GM18907 (cell line): ENCODE measurements at regions not wholly inside any gene's neighbourhood (a gene's known extent, or its start where the extent isn't known, plus 50 kb on each side); places are given as distances from the start of the nearest gene placed in this dataset.

Experiments
- ATAC-seq: cut with Tn5 transposase; IDR thresholded peaks from one replicate; pipeline ENCODE4 v1.9.1; 2021; ENCODE audit warnings: mild to moderate bottlenecking, moderate library complexity; ENCODE audit not compliant: unreplicated experiment

DNA sequence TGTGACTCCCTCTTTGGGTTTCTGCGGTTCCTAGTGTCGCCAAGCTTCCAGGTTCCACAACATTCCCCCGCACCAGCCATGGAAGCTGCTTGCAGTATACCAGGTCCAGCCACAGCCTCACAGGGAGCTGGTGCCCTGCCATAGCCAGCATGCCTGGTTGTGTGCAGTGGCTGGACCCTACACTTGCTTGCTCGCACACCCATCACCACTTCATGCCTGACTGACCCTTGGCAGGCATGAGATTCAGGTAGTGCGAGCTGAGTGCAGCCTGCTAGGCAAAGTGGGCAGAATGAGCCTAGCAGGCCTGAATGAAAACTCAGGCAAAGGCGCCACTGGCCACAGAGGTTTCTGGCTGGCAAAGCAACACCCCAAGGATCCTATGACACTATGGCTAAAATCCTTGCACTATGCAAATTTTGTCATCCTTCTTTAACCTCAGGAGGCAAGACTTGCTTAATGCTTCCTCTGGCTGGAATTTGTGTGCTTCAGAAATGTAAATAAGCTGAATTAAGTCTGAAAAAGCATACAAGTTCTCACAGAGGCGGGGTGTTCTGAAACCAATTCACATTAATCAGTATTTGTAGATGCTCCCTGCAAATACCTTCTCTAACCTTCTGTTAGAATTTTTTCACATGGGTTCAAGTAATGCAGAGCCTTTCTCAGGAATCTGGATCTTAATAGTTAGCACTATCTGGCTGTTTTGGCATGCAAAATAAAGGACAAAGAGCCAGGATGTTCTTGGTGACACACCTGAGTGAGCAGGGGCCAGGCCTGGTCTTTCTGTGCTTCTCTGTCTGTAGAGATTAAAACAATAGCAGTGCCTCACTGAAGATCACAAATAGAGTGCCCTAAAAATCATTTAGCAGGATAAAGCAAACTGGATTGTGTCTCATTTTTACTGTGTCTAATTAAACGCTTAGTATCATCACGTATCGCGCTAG is 256.9 kb downstream of the GPATCH2 start:
- peak; percentile 50 for ATAC-seq

- ATAC-seq = no peak
Measured at GRCh38 chr1:217372049-217372970, 258.6 kb downstream of the GPATCH2 start.

- ATAC-seq = no peak
Measured at GRCh38 chr1:217370757-217371156, 260.1 kb downstream of the GPATCH2 start.

DNA sequence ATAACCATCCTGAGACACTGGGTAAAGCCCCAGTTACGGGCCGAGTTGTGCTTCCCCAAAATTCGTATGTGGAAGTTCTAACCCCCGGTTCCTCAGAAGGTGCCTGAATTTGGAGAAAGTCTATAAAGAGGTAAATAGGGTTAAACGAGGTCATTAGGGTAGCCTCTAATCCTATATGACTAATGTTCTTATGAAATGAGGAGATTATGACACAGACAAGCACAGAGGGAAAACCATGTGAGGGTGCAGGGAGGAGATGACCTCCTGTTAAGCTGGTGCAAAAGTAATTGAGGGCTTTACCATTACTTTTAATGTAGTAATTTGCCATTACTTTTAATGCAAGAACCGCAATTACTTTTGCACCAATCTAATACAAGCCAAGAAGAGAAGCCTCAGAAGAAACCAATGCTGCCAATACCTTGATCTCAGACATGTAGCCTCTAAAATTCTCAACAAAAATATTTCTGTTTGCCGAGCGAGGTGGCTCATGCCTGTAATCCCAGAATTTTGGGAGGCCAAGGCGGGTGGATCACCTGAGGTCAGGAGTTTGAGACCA is 260.8 kb downstream of the GPATCH2 start:
- no peak for ATAC-seq

DNA sequence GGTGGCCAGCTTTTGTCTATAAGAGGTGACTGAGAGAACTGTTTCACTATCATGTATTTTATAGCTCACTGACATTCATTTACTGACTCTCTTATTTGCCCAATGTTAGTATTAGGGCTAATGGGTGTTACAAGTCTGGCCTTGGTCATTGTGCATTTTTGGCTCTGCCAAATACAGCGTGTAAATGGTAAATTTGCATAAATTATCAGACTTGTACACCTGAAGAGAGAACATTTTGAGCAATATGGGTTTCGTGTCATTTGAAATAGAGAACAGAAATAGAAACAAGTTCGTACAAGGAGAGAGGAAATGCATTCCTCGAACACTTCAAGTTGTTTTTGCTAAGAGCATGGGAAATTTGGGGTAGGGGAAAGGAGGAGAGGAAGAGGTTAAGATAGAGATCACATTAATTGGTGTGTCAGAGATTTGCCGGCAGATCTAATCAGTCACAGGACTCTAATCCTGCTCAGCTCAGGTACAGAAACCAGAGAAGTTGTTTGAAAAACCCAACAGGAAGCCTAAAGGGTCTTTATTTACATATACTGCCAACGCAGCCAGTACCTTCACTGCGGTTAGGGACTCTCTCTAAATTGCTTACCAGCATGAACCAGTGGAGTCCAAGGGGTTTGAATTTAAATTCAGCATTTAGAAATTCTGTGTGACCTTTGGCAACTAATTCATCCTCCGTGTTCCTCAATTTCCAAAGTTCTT is 261.5 kb downstream of the GPATCH2 start:
- peak; percentile 93 for ATAC-seq

GRCh38 chr1:217364220-217364619 is 266.7 kb downstream of the GPATCH2 start:
- no peak for ATAC-seq

- no peak for ATAC-seq
Measured at GRCh38 chr1:217363319-217363718, 267.6 kb downstream of the GPATCH2 start.

DNA sequence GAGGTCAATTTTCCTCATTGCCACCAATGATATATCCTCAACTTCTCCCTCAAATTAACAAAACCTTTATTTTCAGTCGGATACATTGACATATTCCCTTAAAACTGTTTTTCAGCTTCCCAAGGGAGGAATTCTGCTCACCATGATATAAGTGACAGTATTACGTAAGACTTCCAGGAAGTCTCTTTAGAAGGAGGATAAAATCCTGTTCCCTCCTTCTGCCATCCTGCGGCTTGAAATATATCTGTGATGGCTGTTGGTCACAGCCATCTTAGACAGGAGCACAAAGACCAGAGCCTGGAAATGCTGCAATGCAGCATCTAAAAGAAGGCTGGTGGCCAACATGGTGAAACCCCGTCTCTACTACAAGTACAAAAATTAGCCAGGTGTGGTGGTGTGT is 270.4 kb downstream of the GPATCH2 start:
- no peak for ATAC-seq

GRCh38 chr1:217354895-217355294 is 276.0 kb downstream of the GPATCH2 start:
- no peak for ATAC-seq

- no peak for ATAC-seq
Measured at GRCh38 chr1:217348960-217349664, 281.8 kb downstream of the GPATCH2 start.

DNA sequence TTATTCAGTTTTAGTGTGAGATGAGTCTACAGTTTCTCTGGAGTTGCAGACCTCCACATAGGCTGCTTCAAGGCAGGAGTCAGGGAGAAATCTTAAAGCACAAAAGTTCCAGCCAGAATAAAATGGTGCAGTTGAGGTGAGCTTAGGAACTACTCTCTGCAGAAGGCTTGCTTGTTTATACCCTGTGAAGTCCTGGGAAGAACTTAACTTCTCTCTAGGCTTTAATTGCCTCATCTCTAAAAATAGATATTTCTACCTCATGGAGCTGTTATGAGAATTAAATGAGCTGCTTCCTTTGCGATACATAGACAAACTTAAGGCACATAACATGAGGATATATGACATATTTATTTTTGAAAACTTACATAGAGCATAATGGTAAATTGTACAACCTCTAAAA is 286.2 kb downstream of the GPATCH2 start:
- no peak for ATAC-seq

GRCh38 chr1:217343907-217344306 is 287.0 kb downstream of the GPATCH2 start:
- ATAC-seq = no peak

DNA sequence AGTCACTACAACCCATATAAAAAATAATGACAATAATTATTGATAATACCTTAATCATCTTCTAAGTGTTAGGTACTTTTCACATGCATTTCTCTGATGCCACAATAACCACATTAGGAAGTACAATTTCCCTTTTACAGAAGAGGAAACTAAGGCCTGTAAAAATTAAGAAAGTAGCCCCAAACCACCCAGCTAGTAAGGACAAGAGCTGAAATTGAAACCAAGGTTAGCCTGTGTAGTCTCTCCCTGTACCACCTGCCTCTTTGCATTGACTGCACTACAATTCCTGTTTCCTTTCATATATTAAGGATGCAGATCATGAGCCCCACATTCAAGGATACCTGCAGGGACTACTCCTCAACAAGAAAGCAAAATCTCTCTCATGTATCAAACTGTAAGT is 288.8 kb downstream of the GPATCH2 start:
- peak; percentile 68 for ATAC-seq

- no peak for ATAC-seq
Measured at GRCh38 chr1:217336724-217337123, 294.2 kb downstream of the GPATCH2 start.

DNA sequence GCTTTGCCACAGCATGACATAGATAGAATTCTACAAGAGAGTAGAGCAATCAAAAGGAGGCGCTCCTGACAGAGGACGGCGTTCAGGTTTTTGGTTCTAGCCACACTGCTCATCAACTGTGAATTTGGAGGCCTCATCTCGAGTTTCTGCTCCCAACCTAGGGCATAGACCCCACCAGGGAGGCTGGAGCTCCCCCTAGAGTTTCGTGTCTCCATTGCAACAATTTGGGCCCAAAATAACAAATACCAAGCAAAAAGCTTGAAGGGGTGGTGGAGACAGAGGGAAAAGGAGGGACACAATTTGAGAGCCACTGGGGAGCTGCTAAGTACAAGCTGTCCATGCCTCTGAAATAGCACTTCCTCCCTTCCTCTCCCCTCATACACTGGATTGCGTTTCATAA is 297.0 kb downstream of the GPATCH2 start:
- ATAC-seq = peak; percentile 65

DNA sequence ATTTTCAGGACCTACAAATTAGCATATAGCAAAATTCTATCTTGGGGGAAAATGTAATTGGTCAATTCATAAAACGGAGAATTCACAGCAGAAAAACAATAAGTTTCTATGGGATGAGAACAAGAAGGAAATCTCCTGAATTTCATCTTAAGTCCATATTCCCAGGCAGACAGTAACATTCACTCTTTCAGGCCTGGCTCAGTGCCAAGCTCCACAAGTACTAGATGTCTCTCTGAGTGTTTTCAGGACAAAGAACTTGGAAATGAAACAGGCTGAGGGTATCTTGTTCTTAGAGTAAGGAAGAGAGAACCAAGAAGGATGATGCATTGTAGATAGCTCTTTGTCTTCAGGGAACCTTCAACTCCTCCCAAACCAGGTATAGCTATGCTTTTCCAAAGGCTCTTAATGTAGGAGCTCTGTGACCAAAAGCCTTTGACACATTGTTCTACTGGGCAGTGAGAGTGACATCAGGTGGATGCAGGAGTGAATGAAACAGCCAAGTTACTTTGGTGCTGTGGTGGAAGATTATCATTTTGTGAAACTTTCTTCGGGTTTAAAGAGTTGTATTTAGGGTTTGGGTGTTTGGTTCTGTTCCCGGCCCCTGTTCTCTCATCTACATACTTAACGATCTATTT is 298.3 kb downstream of the GPATCH2 start:
- no peak for ATAC-seq

DNA sequence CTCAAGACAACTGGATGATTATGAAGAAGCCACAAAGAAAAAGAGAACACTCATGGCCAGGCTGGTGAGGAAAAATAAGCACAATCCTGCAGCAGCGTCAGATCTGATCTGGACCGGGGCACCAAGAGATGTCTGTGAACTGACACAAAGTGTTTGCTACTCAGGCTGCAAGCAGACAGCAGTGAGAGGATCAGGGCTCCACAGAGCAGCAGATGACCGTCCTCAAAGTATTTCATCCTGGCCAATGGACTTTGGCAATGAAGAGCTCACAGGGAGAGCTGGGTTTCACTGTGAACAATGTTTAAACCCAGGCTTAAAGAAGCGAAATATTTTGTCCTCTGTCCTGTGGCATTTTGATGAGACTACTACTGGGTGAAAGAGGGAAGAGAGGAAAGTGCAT is 299.2 kb downstream of the GPATCH2 start:
- no peak for ATAC-seq

DNA sequence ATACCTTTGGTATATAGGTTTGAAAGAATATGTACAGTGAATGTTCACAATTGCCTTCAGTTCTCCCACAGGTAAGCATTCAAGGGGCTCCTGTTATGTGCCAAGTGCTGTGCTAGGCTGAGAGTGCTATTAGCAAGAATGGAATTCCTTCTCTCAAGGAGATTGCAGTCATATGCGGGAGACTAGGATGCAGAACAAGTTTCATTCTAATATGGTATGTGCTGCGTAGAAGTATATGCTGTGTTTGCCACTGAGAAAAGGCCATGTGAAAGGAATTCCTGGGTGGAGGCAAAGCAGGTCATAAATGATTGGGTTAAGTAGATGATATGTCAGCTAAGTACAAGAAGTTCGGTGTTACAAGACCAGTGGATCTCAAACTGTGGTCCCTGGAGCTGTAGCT is 303.0 kb downstream of the GPATCH2 start:
- no peak for ATAC-seq

- peak; percentile 100 for ATAC-seq
Measured at GRCh38 chr1:217322834-217323233, 308.1 kb downstream of the GPATCH2 start.

- no peak for ATAC-seq
Measured at GRCh38 chr1:217315346-217315745, 315.5 kb downstream of the GPATCH2 start.
